Calu3 (cell line): ENCODE measurements at regions not wholly inside any gene's neighbourhood (a gene's known extent, or its start where the extent isn't known, plus 50 kb on each side); places are given as distances from the start of the nearest gene placed in this dataset.
A peak's percentile ranks its signal among the peaks of the same experiment; 100 is the strongest.

Source experiments
- BruUV-seq: library from RNA; stranded (reverse); fragments of 400-500 nt; replicated peaks from 2 replicates; lab custom pipeline; 2021; lab: Mats Ljungman, UMichigan
- CTCF ChIA-PET: fragments of 300-600 bp; sonication (Branson Sonifier 250); formaldehyde crosslinking; loops from one replicate; lab custom pipeline; 2022; ENCODE audit warnings: antibody characterized with exemption; lab: Charles Lee
- DNase-seq: peaks from one replicate; pipeline ENCODE4 v3.0.0; 2022
- H3K27ac Mint-ChIP-seq: one replicate; pipeline ENCODE4 v1.8.0; 2022; ENCODE audit warnings: mixed read lengths; ENCODE audit not compliant: unreplicated experiment
- H3K27me3 Mint-ChIP-seq: one replicate; pipeline ENCODE4 v1.8.0; 2022; ENCODE audit warnings: mixed read lengths; ENCODE audit not compliant: unreplicated experiment
- H3K36me3 Mint-ChIP-seq: one replicate; pipeline ENCODE4 v1.8.0; 2022; ENCODE audit warnings: mild to moderate bottlenecking, moderate library complexity, mixed read lengths; ENCODE audit not compliant: insufficient read depth, unreplicated experiment
- H3K4me1 Mint-ChIP-seq: one replicate; pipeline ENCODE4 v1.8.0; 2022; ENCODE audit warnings: mild to moderate bottlenecking, low read depth, mixed read lengths; ENCODE audit not compliant: unreplicated experiment
- H3K4me3 Mint-ChIP-seq: one replicate; pipeline ENCODE4 v1.8.0; 2022; ENCODE audit warnings: mild to moderate bottlenecking, low read depth, moderate library complexity, mixed read lengths; ENCODE audit not compliant: unreplicated experiment
- H3K9me3 Mint-ChIP-seq: one replicate; pipeline ENCODE4 v1.8.0; 2022; ENCODE audit warnings: low read depth, mixed read lengths; ENCODE audit not compliant: unreplicated experiment
- CTCF ChIP-seq: fragments of 200-600 bp; IDR thresholded peaks from one replicate; pipeline ENCODE4 v1.8.0; 2022; ENCODE audit warnings: antibody characterized with exemption; ENCODE audit not compliant: unreplicated experiment
- intact Hi-C: fragments of 100-400 bp; cut with micrococcal nuclease; formaldehyde crosslinking; loops from one replicate; pipeline ENCODE4 v1.10.0; 2022; ENCODE audit not compliant: unreplicated experiment

GRCh38 chr9:603126-603525 lies 238.4 kb upstream of the DMRT1 start:
- H3K27me3 Mint-ChIP-seq = no peaks in the 10 kb centered on the region
- CTCF ChIA-PET = no interaction called here
- BruUV-seq = no TSS peak
- no peak overlapping the region for H3K4me3 Mint-ChIP-seq
- no peaks in the 10 kb centered on the region for H3K9me3 Mint-ChIP-seq
- TF ChIP-seq CTCF = no peak
- intact Hi-C loops = no loop called here
- no peak overlapping the region for H3K27ac Mint-ChIP-seq
- no peak for DNase-seq
- no peaks in the 10 kb centered on the region for H3K4me1 Mint-ChIP-seq
- no peaks in the 10 kb centered on the region for H3K36me3 Mint-ChIP-seq

DNA sequence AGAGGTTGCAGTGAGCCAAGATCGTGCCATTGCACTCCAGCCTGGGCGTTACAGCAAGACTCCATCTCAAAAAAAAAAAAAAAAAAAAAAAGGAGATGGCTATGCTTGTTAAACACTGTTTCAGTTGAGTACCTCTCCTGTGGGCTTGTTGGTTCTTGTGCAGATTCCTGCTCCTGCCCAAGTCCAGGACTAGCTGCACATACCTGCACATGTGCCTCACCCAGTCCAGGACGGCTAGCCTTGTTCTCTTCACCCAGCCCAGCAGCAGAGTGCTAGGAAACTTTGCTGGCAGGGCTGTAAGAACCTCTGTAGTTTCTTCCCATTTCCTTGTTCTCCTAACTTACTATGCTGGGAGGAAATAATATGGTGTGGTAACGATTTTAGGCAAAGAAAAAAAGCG lies 234.1 kb upstream of the DMRT1 start:
- DNase-seq = no peak
- Mint-ChIP-seq H3K4me1 (no peaks in the 10 kb centered on the region), H3K9me3 (no peaks in the 10 kb centered on the region), H3K27ac (no peak overlapping the region), H3K27me3 (no peaks in the 10 kb centered on the region), H3K36me3 (no peaks in the 10 kb centered on the region), H3K4me3 (no peak overlapping the region)
- no TSS peak for BruUV-seq
- CTCF ChIA-PET = interaction anchor here (0.7 kb wide), 1 partner anchor 201 kb away, joined by 3 read pairs; no protein-coding TSS in a partner anchor
- no peak for TF ChIP-seq CTCF
- intact Hi-C loops = no loop called here

- TF ChIP-seq CTCF = peak; percentile 41
- H3K4me3 Mint-ChIP-seq = peak overlapping the region; percentile 28
- H3K36me3 Mint-ChIP-seq = no peaks in the 10 kb centered on the region
- intact Hi-C loops = loop anchor here (1.0 to 10.0 kb wide), 6 partner anchors 93 to 391 kb away; no protein-coding TSS in a partner anchor
- peak; percentile 61 for DNase-seq
- CTCF ChIA-PET = no interaction called here
- H3K27me3 Mint-ChIP-seq = no peaks in the 10 kb centered on the region
- no TSS peak for BruUV-seq
- H3K9me3 Mint-ChIP-seq = no peaks in the 10 kb centered on the region
- H3K27ac Mint-ChIP-seq = peak overlapping the region; percentile 61
- no peaks in the 10 kb centered on the region for H3K4me1 Mint-ChIP-seq
Observed at GRCh38 chr9:613771-614347, 227.6 kb upstream of the DMRT1 start.

- Mint-ChIP-seq H3K4me3 (no peak overlapping the region), H3K36me3 (no peaks in the 10 kb centered on the region), H3K27ac (no peak overlapping the region), H3K4me1 (no peaks in the 10 kb centered on the region), H3K9me3 (no peaks in the 10 kb centered on the region), H3K27me3 (no peaks in the 10 kb centered on the region)
- BruUV-seq = no TSS peak
- peak; percentile 24 for DNase-seq
- no peak for TF ChIP-seq CTCF
- CTCF ChIA-PET = no interaction called here
- intact Hi-C loops = loop anchor here (1.0 to 10.0 kb wide), 4 partner anchors 93 to 390 kb away; no protein-coding TSS in a partner anchor
Observed at GRCh38 chr9:614431-614830, 227.1 kb upstream of the DMRT1 start.
